ENCODE measurements at regions not wholly inside any gene's neighbourhood (a gene's known extent, or its start where the extent isn't known, plus 50 kb on each side); places are given as distances from the start of the nearest gene placed in this dataset.

GRCh38 chr5:98631311-98632054, 142.0 kb upstream of the RGMB start:
- H3K27me3 ChIP-seq (ENCODE audit: insufficient read depth, poor library complexity, severe bottlenecking) = no peaks in the 10 kb centered on the region
- no peak overlapping the region for H3K4me3 ChIP-seq (replicated peaks; ENCODE audit: insufficient read depth, low read length)
- no peak overlapping the region for H3K27ac ChIP-seq (replicated peaks)
- DNase-seq (ENCODE audit: low read depth in 1 of 2, low spot score in 1 of 2) = no peak
- no peak for TF ChIP-seq CTCF (IDR thresholded peaks at IDR 0.05; ENCODE audit: insufficient read depth, low read length)
- TF ChIP-seq POLR2AphosphoS5 (IDR thresholded peaks at IDR 0.05; ENCODE audit: low read depth) = no peak
- no peak for TF ChIP-seq SPI1 (IDR thresholded peaks at IDR 0.05; ENCODE audit: borderline replicate concordance, low read depth)
- no peak for TF ChIP-seq GABPA (IDR thresholded peaks at IDR 0.05; ENCODE audit: low read depth)
- no peak for TF ChIP-seq REST (IDR thresholded peaks at IDR 0.05; ENCODE audit: insufficient replicate concordance, low read depth)

GRCh38 chr5:98635656-98636055, 137.8 kb upstream of the RGMB start:
- no peak overlapping the region for H3K27ac ChIP-seq (replicated peaks)
- TF ChIP-seq POLR2AphosphoS5 (IDR thresholded peaks at IDR 0.05; ENCODE audit: low read depth) (no peak), CTCF (IDR thresholded peaks at IDR 0.05; ENCODE audit: insufficient read depth, low read length) (no peak), SPI1 (IDR thresholded peaks at IDR 0.05; ENCODE audit: borderline replicate concordance, low read depth) (no peak)
- DNase-seq (ENCODE audit: low read depth in 1 of 2, low spot score in 1 of 2) = no peak
- no peaks in the 10 kb centered on the region for H3K27me3 ChIP-seq (ENCODE audit: insufficient read depth, poor library complexity, severe bottlenecking)
- no peak overlapping the region for H3K4me3 ChIP-seq (replicated peaks; ENCODE audit: insufficient read depth, low read length)

- no peak for DNase-seq (ENCODE audit: low read depth in 1 of 2, low spot score in 1 of 2)
- no peak overlapping the region for H3K27ac ChIP-seq (replicated peaks)
- TF ChIP-seq CTCF (IDR thresholded peaks at IDR 0.05; ENCODE audit: insufficient read depth, low read length) (no peak), GABPA (IDR thresholded peaks at IDR 0.05; ENCODE audit: low read depth) (no peak), REST (IDR thresholded peaks at IDR 0.05; ENCODE audit: insufficient replicate concordance, low read depth) (no peak), POLR2AphosphoS5 (IDR thresholded peaks at IDR 0.05; ENCODE audit: low read depth) (no peak), SPI1 (IDR thresholded peaks at IDR 0.05; ENCODE audit: borderline replicate concordance, low read depth) (no peak)
- no peak overlapping the region for H3K4me3 ChIP-seq (replicated peaks; ENCODE audit: insufficient read depth, low read length)
- no peaks in the 10 kb centered on the region for H3K27me3 ChIP-seq (ENCODE audit: insufficient read depth, poor library complexity, severe bottlenecking)
Observed at GRCh38 chr5:98637116-98637515, 136.3 kb upstream of the RGMB start.

- no peak for DNase-seq (ENCODE audit: low read depth in 1 of 2, low spot score in 1 of 2)
Observed at GRCh38 chr5:98637557-98637956, 135.9 kb upstream of the RGMB start.

More at GRCh38 chr5:98637557-98637956, 135.9 kb upstream of the RGMB start:
- Histone ChIP-seq H3K4me3 (replicated peaks; ENCODE audit: insufficient read depth, low read length) (no peak overlapping the region), H3K27me3 (ENCODE audit: insufficient read depth, poor library complexity, severe bottlenecking) (no peaks in the 10 kb centered on the region), H3K27ac (replicated peaks) (no peak overlapping the region)
- TF ChIP-seq POLR2AphosphoS5 (IDR thresholded peaks at IDR 0.05; ENCODE audit: low read depth) (no peak), REST (IDR thresholded peaks at IDR 0.05; ENCODE audit: insufficient replicate concordance, low read depth) (no peak)
